Lung (tissue), 11 donors: ENCODE measurements at regions not wholly inside any gene's neighbourhood (a gene's known extent, or its start where the extent isn't known, plus 50 kb on each side); places are given as distances from the start of the nearest gene placed in this dataset.

Source experiments
- ATAC-seq: fragments of 200-7000 bp; cut with Tn5 transposase; one replicate; pipeline ENCODE4 v1.9.1; 2020; ENCODE audit warnings: moderate number of reproducible peaks; ENCODE audit not compliant: insufficient read depth, low FRiP score
- DNase-seq, 3 donors: peaks; one replicate each; pipeline ENCODE4 v3.0.0-alpha.2; 2013 to 2017
- H3K27ac ChIP-seq, 2 donors: one replicate each; pipeline ENCODE4 v1.5.1; 2013; ENCODE audit warnings: mild to moderate bottlenecking in 2 of 2, moderate library complexity in 2 of 2, control low read depth in 1 of 2, inconsistent platforms in 1 of 2, low read depth in 1 of 2, low read length in 1 of 2
- H3K27me3 ChIP-seq, 3 donors: one replicate each; pipeline ENCODE4 v1.5.1; 2013; ENCODE audit warnings: low read length in 2 of 3; ENCODE audit not compliant: control insufficient read depth in 3 of 3, insufficient read depth in 3 of 3
- H3K36me3 ChIP-seq, 4 donors: one replicate each; pipeline ENCODE4 v1.5.1; 2013; ENCODE audit warnings: low read length in 4 of 4, mild to moderate bottlenecking in 1 of 4, moderate library complexity in 1 of 4; ENCODE audit not compliant: control insufficient read depth in 4 of 4, insufficient read depth in 4 of 4
- H3K4me1 ChIP-seq, 5 donors: one replicate each; pipeline ENCODE4 v1.5.1; 2013; ENCODE audit warnings: low read length in 5 of 5, mild to moderate bottlenecking in 2 of 5, moderate library complexity in 1 of 5; ENCODE audit not compliant: control insufficient read depth in 5 of 5, insufficient read depth in 5 of 5
- H3K4me3 ChIP-seq: one replicate; pipeline ENCODE4 v1.5.1; 2013; ENCODE audit warnings: mild to moderate bottlenecking, control low read depth, moderate library complexity
- H3K9ac ChIP-seq, 2 donors: one replicate each; pipeline ENCODE4 v1.5.1; 2013; ENCODE audit warnings: low read length in 2 of 2, control low read depth in 1 of 2; ENCODE audit not compliant: insufficient read depth in 1 of 2
- H3K9me3 ChIP-seq, 4 donors: one replicate each; pipeline ENCODE4 v1.5.1; 2013; ENCODE audit warnings: low read length in 3 of 4, mild to moderate bottlenecking in 1 of 4, moderate library complexity in 1 of 4; ENCODE audit not compliant: control insufficient read depth in 4 of 4, insufficient read depth in 3 of 4
- CTCF ChIP-seq: IDR thresholded peaks from 2 replicates; pipeline ENCODE4 v1.5.1; 2012; ENCODE audit warnings: mild to moderate bottlenecking; ENCODE audit errors: control extremely low read depth, extremely low read depth
- WGBS, 2 donors: extraction: QIAGEN DNeasy Blood & Tissue Kit; methylation state at CpG; one replicate each; pipeline ENCODE4 v1.1.7; 2013; 5-methylcytosine and 5-hydroxymethylcytosine counted together
- donor health status: control.
- donor health status: control.
- donor health status: Bipolar disorder and iron deficiency.
- donor health status: healthy.
- donor health status: DM: yes; HTN: yes; CAD: no.

GRCh38 chr10:3008518-3009195 lies 58.7 kb upstream of the PFKP start:
- TF ChIP-seq CTCF: no peak
- H3K4me3 ChIP-seq: no peak overlapping the region
- no peak overlapping the region for H3K9ac ChIP-seq
- H3K36me3 ChIP-seq: no peaks in the 10 kb centered on the region
- H3K4me1 ChIP-seq: peaks cover 0 to 4% (median 0%) of the 10 kb centered on the region in 5 donors
- peaks cover 5 to 10% (median 9%) of the 10 kb centered on the region in 3 donors for H3K27me3 ChIP-seq
- H3K9me3 ChIP-seq: peaks cover 0 to 5% (median 0%) of the 10 kb centered on the region in 4 donors
- 30 to 38% methylated on average over 12 of the region's 12 CpGs for WGBS, 2 donors
- ATAC-seq (no peak), DNase-seq (peak in 2 of 3 donors; percentile 26 to 62)
- no peak overlapping the region for H3K27ac ChIP-seq

- Histone ChIP-seq H3K4me1 (peaks cover 0 to 4% (median 0%) of the 10 kb centered on the region in 5 donors), H3K27me3 (peaks cover 0 to 10% (median 5%) of the 10 kb centered on the region in 3 donors), H3K9me3 (peaks cover 0 to 5% (median 0%) of the 10 kb centered on the region in 4 donors), H3K27ac (no peak overlapping the region), H3K36me3 (no peaks in the 10 kb centered on the region), H3K9ac (no peak overlapping the region), H3K4me3 (no peak overlapping the region)
- no peak for TF ChIP-seq CTCF
- DNase-seq: no peak
- WGBS, 2 donors: 84 to 85% methylated on average over 1 of the region's 1 CpG
- ATAC-seq: no peak
Measured at GRCh38 chr10:3006607-3007006, 60.7 kb upstream of the PFKP start.

- H3K27ac ChIP-seq: no peak overlapping the region
- no peak overlapping the region for H3K9ac ChIP-seq
- H3K4me3 ChIP-seq: no peak overlapping the region
- TF ChIP-seq CTCF: no peak
- DNase-seq (no peak), ATAC-seq (no peak)
- 66 to 73% methylated on average over 3 of the region's 3 CpGs for WGBS, 2 donors
- no peaks in the 10 kb centered on the region for H3K36me3 ChIP-seq
- H3K4me1 ChIP-seq: peaks cover 0 to 4% (median 0%) of the 10 kb centered on the region in 5 donors
- peaks cover 0 to 10% (median 3%) of the 10 kb centered on the region in 3 donors for H3K27me3 ChIP-seq
- peaks cover 0 to 5% (median 0%) of the 10 kb centered on the region in 4 donors for H3K9me3 ChIP-seq
Measured at GRCh38 chr10:3006093-3006492, 61.3 kb upstream of the PFKP start.
